DOHH2 (cell line): ENCODE measurements at regions not wholly inside any gene's neighbourhood (a gene's known extent, or its start where the extent isn't known, plus 50 kb on each side); places are given as distances from the start of the nearest gene placed in this dataset.

Source experiments
- EZH2phosphoT487 ChIP-seq: fragments of 200-600 bp; sonication (generic); IDR thresholded peaks from 2 replicates; pipeline ENCODE4 v1.6.1; 2017; ENCODE audit warnings: borderline replicate concordance, mild to moderate bottlenecking, antibody characterized with exemption, low read length, moderate library complexity, mixed read lengths
- TF ChIP-seq, protein P1 (sequence below): fragments of 200-600 bp; sonication (generic); IDR thresholded peaks from one replicate; pipeline ENCODE4 v1.5.1; 2014; ENCODE audit warnings: antibody characterized with exemption, mild to moderate bottlenecking, low read depth, low read length; ENCODE audit not compliant: poor library complexity, severe bottlenecking

DNA sequence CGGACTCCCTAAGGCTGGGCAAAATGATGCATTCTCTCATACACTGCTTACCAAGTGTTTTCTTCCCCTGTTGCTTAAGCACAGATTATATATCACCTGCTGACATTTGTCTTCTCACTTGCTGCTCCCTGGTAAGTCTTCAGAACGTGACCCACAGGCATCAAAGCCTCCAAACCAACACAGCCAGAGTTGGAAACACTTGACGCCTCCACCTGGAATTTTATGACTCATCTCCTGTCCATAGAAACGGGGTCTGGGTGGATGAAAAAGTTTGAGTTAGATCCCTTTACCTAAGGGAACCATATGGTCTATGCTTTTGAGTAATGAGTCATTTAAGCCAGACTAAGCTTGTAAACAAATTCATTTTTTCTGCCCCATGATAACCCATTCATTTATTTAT is 251.6 kb downstream of the USP46 start:
- no peak for TF ChIP-seq EZH2phosphoT487
- TF ChIP-seq, protein P1, sequence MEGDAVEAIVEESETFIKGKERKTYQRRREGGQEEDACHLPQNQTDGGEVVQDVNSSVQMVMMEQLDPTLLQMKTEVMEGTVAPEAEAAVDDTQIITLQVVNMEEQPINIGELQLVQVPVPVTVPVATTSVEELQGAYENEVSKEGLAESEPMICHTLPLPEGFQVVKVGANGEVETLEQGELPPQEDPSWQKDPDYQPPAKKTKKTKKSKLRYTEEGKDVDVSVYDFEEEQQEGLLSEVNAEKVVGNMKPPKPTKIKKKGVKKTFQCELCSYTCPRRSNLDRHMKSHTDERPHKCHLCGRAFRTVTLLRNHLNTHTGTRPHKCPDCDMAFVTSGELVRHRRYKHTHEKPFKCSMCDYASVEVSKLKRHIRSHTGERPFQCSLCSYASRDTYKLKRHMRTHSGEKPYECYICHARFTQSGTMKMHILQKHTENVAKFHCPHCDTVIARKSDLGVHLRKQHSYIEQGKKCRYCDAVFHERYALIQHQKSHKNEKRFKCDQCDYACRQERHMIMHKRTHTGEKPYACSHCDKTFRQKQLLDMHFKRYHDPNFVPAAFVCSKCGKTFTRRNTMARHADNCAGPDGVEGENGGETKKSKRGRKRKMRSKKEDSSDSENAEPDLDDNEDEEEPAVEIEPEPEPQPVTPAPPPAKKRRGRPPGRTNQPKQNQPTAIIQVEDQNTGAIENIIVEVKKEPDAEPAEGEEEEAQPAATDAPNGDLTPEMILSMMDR = no peak
